ENCODE measurements at regions not wholly inside any gene's neighbourhood (a gene's known extent, or its start where the extent isn't known, plus 50 kb on each side); places are given as distances from the start of the nearest gene placed in this dataset.

DNA sequence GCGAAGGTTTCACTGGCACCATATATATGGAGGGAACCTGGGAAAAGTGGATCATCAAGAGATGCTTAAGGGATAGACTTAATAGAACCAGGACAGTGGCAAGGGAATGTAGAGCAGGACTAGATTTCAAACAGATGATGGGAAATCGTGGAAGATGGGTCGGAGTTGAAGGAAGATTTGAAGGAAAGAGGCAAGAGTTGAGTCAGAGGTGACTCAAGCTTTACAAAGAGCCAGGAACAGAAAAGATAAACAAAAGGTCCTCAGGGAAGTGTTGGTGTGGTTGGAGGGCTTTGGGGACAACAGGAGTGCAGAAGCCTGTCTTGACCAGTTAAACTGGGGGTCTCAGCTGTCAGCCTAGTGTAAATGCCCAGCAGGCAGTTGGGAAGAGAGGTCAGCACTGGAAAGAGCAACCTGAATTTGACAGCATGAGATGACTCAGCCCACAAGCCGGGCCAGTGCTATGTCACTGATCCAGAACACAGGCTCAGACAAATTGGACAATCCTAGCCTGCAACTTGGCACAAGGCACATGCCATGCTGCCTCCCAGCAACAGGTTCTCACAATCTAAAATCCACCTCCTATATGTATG is 230.5 kb downstream of the IDS start:
- DNase-seq, result no peak

- DNase-seq, result no peak
Observed at GRCh38 chrX:149272690-149273463, 232.2 kb downstream of the IDS start.

GRCh38 chrX:149267878-149268813 is 237.0 kb downstream of the IDS start:
- no peak for DNase-seq

GRCh38 chrX:149262086-149262485 is 243.0 kb downstream of the IDS start:
- DNase-seq, result no peak

DNA sequence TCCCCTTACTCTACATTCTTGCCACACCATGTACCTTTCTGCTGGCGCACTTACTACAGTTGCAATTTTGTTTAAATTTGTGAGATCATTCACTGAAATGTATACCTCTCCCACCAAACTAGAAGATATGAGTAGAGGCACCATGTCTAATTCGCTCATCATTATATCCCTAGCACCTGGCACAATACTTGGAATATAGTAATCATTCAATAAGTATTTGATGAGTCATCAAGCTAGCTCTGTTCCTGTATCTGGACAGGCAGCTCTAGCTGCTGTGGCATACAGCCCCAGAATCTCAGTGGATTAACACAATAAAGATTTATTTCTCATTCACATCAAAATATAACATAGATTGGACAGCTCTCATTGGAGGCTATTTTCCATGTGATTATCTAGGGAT is 245.9 kb downstream of the IDS start:
- no peak for DNase-seq

GRCh38 chrX:149255860-149256259 is 249.2 kb downstream of the IDS start:
- no peak for DNase-seq

DNA sequence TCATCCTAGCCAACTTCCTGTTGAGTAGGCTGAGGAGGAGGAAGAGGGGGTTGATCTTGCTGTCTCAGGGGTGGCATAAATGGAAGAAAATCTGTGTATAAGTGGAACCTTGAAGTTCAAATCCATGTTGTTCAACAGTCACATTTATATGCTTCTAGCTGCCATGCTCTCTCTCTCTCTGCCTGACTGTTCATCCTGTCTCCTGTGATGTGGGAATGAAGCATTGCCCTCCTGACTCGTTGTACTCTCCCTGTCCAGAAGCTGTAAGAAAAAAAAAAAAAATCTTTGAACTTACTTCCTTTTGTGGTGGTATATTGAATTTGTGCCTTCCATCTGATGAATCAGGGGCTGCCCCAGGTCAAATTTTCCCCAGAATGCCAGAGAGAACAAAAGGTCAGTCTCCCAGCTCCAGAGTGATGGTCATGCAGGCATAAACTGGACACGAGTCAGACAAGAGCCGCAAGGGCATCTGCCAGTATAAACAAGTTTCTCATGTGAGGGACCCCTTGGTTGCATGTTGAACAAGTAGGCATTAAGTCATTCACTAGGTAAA is 257.0 kb downstream of the IDS start:
- DNase-seq, result no peak

DNA sequence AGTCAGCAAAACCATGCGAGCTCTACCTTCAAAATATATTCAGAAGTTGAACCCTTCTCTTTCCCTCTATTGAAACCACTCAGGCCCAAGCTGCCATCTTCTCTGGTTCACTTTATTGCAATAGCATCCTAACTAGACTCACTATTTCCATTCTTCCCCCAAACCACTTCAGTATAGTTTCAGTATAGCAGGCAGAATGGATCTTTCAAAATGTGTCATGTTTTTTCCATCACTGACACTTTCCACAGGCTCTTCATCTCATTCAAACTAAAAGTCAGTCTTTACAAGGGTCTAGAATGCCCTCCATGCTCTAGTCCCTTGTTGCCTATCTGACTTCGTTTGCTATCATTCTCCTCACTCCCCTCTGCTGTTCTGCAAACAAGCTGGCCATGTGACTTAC is 274.4 kb downstream of the IDS start:
- DNase-seq, result no peak

- DNase-seq, result no peak
Observed at GRCh38 chrX:149223854-149224253, 281.3 kb downstream of the IDS start.

DNA sequence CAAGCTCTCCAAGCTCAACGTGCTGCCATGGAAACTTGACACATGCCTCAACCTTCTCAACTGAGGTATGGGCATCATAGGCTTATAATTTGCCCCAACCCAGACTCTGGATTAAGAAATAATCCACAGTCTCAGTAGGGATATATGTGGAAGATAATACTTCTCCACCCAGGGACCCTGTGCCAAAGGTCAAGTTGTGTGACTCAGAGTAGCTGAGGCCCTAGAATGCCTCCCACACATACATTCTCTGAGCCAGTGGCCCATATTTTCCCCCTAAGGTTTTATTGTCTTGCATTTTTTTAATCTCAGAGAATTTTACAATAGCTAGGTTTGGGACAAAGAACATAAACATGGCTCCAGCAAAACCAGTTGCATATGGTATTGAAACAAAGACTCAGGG is 283.1 kb downstream of the IDS start:
- no peak for DNase-seq

DNA sequence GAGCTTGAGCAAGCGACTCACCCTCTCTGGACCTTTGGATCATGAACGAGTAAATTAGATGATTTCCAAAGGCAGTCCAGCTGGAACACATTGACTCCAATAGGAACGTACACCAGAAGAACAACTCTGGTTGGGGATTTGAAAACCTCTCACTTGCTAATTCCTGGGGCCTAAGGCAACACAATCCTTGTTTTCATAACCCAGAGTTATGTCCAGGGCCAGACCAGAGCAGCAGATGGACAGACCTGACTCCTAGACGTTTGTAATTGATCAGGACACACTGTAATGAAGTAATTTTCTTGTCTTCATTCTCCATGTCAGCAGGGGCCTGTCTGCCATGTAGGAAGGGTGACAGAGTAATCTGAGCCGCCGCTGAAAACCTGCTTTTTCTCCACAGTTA is 283.9 kb downstream of the IDS start:
- peak in 2 of 3 donors; percentile 6 to 15 for DNase-seq

GRCh38 chrX:149213264-149213663 is 291.8 kb downstream of the IDS start:
- DNase-seq, result no peak

DNA sequence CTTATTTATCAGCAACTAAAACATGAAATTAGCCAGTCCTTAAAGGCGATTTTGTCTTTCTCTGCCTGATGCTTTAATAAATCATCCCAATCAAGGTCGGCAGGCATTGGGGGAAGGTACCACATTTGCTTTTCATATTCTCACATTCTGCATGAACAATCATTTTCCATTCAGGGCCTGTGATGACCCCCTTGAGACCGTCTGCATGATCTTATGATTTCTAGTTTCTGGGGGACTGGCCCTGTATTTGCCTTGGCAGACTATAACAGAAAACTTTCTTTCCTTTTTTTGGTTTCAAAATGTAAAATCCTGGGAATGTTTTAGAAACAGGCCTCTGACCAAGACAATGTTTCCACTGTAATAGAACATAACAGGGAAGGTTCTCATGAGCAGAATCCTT is 296.8 kb downstream of the IDS start:
- peak; percentile 16 to 53 (median 19) for DNase-seq

DNA sequence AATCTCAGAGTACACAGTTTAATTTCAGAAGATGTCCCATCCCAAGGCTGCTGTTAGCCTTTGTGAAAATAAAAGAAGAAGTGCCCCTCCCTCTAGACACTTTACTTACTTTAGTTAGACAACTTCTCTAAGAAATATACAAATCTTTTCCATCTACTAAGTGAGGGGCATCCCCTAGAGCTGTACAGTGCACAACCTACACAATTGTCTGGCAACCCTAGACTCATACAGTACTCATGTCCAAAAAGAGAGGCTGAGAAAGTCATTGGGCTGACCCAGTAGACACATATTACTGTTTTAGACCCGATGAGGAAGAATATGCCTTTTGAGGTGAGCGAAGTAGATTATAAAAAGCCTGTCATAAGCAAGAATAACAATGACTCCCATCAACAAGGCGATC is 297.6 kb downstream of the IDS start:
- DNase-seq, result no peak

- no peak for DNase-seq
Observed at GRCh38 chrX:149205937-149206336, 299.2 kb downstream of the IDS start.

DNA sequence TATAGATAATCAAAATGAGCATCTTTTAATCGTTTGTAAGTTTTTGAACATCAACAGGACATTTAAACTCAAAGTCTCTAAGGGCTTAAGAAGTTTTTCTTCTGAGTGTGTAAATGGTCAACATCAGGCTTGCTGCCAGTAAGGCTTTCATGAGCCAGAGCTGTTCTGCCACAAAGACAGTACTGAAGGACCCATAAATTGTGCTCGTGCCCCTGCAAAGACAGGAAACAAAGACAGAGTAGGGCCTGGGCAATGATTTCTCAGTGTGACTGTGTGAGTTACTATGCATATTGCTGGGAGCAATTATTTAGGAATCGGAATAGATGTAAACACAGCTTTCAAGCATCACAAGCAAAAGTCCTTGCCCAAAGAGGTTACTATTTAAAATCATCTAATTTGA is 300.0 kb downstream of the IDS start:
- DNase-seq, result no peak

DNA sequence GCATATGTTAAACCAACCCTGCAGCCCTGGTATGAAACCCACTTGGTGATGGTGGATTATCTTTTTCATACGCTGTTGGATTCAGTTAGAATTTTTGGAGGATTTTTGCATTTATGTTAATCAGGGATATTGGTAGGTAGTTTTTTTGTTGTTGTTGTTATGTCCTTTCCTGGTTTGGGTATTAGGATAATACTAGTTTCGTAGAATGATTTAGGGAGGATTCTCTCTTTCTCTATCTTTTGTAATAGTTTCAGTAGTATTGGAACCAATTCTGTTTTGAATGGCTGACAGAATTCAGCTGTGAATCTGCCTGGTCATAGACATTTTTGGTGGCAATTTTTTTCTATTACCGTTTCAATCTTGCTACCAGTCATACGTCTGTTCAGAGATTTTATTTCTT is 305.4 kb downstream of the IDS start:
- no peak for DNase-seq

DNA sequence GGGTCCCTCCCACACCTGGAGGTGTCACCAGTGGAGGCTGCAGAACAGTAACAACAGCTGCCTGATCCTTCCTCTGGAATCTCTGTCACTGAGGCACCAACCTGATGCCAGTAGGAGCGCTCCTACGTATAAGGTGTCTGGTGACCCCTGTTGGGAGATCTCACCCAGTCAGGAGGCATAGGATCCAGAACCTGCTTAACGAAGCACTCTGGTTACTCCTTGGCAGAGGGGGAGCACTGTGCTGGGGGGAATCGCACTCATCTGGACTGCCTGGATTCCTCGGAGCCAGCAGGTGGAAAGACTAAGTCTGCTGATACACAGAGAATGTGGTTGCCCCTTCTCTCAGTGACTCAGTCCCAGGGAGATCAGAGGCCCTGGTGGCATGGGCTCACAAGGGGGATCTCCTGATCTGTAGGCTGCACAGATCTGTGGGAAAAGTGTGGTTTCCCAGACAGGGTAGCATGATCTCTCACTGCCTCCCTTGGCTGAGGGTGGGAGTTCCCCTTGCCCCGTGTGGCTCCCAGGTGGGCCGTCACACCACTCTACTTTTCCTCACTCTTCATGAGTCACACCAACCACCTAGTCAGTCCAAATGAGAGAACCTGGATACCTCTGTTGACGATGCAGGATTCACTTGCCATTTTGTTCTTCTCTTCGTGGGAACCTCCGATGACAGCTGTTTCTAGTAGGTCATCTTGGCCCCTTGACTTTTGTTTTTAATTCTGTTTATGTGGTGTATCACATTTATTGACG is 305.9 kb downstream of the IDS start:
- no peak for DNase-seq

DNA sequence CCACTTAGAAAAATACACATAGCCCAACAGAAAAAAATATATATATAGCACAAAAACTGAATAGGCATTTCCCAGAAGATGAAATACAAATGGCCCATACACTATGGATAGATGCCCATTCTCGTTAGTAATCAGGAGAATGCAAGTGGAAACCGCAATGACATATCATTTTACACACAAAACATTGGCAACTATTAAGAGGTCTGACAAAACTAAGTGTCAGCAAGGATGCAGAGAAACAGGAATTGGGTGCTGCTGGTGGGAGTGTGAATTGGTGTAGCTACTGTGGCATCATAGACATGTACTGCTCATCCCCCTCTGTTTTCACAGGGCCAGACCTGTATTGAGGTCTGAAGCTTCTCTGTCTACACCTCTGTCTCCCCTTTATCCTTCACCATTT is 320.0 kb downstream of the IDS start:
- no peak for DNase-seq

DNA sequence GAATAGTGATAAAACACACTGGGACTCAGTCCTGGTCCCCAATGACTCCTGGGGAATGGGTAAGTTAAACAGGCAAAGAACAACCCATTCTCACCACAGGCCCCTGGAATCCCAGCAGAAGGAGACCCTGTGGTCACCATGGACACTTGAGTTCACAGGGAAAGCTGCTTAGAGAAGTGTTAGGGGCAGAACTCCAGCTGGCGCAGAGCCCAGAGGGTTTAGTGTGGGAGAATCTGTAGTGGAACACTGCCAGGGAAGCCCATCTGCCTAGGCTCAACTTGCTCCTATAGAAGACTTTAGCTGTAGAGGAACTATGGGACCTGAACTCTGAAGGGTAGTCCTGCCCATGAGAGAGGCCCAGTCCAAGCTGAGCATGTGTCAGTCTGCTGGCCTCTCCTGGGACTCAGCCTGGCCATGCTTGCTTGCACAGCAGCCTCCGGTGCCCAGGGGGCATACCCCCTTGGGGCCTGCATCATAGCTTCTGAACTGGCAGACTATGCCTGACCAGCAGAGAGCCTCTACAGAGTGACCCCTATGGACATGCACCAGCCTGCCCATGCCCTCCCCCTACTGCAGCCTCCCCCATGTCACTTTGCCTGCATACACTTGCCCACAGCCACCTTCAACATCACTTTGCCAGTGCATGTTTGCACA is 343.5 kb downstream of the IDS start:
- DNase-seq, result peak in 1 of 3 donors; percentile 2

- no peak for DNase-seq
Observed at GRCh38 chrX:149157976-149158375, 347.1 kb downstream of the IDS start.

Measured in muscle of back (tissue), 3 donors.